Osteocyte (in vitro differentiated cells): ENCODE measurements at regions not wholly inside any gene's neighbourhood (a gene's known extent, or its start where the extent isn't known, plus 50 kb on each side); places are given as distances from the start of the nearest gene placed in this dataset.

Source experiments
- DNase-seq: peaks from one replicate; pipeline ENCODE4 v3.0.0; 2021; ENCODE audit warnings: mixed read lengths; ENCODE audit not compliant: unreplicated experiment; ENCODE audit errors: extremely low spot score
- H3K27ac Mint-ChIP-seq: one replicate; pipeline ENCODE4 v1.8.0; 2021; ENCODE audit warnings: mild to moderate bottlenecking, mixed read lengths; ENCODE audit not compliant: unreplicated experiment
- H3K27me3 Mint-ChIP-seq: one replicate; pipeline ENCODE4 v1.8.0; 2021; ENCODE audit warnings: mixed read lengths; ENCODE audit not compliant: unreplicated experiment
- H3K36me3 Mint-ChIP-seq: one replicate; pipeline ENCODE4 v1.8.0; 2021; ENCODE audit warnings: mixed read lengths; ENCODE audit not compliant: unreplicated experiment
- H3K4me1 Mint-ChIP-seq: one replicate; pipeline ENCODE4 v1.8.0; 2021; ENCODE audit warnings: mixed read lengths; ENCODE audit not compliant: unreplicated experiment
- H3K4me3 Mint-ChIP-seq: one replicate; pipeline ENCODE4 v1.8.0; 2021; ENCODE audit warnings: mild to moderate bottlenecking, moderate library complexity, mixed read lengths; ENCODE audit not compliant: unreplicated experiment
- H3K9me3 Mint-ChIP-seq: one replicate; pipeline ENCODE4 v1.8.0; 2021; ENCODE audit warnings: mixed read lengths; ENCODE audit not compliant: unreplicated experiment
- TF ChIP-seq, protein P1 (sequence below): fragments of 200-600 bp; sonication (generic); IDR thresholded peaks from 2 replicates; pipeline ENCODE4 v1.5.0; 2021; ENCODE audit warnings: antibody characterized with exemption, mild to moderate bottlenecking, moderate library complexity

DNA sequence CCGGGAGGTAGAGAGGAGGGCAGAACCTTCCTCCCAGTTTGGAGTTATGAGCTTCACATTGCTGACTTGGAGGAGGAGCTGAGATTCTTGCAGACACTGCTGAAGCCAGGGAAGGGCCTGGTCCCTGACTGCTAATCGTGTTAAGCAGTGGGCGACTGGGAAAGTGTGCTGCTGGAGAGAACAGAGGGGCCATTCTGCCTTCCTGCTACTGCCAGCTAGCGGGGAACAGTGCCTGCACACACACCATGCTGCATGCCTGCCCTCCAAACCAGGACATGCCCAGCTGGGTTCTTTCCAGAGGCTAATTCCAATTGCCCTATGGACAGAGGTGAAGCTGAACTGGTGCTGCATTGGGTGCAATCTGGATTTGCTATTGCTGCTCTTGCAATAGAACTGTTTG lies 281.4 kb downstream of the AJAP1 start:
- TF ChIP-seq, protein P1, sequence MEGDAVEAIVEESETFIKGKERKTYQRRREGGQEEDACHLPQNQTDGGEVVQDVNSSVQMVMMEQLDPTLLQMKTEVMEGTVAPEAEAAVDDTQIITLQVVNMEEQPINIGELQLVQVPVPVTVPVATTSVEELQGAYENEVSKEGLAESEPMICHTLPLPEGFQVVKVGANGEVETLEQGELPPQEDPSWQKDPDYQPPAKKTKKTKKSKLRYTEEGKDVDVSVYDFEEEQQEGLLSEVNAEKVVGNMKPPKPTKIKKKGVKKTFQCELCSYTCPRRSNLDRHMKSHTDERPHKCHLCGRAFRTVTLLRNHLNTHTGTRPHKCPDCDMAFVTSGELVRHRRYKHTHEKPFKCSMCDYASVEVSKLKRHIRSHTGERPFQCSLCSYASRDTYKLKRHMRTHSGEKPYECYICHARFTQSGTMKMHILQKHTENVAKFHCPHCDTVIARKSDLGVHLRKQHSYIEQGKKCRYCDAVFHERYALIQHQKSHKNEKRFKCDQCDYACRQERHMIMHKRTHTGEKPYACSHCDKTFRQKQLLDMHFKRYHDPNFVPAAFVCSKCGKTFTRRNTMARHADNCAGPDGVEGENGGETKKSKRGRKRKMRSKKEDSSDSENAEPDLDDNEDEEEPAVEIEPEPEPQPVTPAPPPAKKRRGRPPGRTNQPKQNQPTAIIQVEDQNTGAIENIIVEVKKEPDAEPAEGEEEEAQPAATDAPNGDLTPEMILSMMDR: no peak
- H3K27ac Mint-ChIP-seq: no peak overlapping the region
- no peaks in the 10 kb centered on the region for H3K27me3 Mint-ChIP-seq
- H3K4me3 Mint-ChIP-seq: no peak overlapping the region
- H3K4me1 Mint-ChIP-seq: no peaks in the 10 kb centered on the region
- DNase-seq: no peak
- H3K36me3 Mint-ChIP-seq: no peaks in the 10 kb centered on the region
- H3K9me3 Mint-ChIP-seq: peaks cover 31% of the 10 kb centered on the region

DNA sequence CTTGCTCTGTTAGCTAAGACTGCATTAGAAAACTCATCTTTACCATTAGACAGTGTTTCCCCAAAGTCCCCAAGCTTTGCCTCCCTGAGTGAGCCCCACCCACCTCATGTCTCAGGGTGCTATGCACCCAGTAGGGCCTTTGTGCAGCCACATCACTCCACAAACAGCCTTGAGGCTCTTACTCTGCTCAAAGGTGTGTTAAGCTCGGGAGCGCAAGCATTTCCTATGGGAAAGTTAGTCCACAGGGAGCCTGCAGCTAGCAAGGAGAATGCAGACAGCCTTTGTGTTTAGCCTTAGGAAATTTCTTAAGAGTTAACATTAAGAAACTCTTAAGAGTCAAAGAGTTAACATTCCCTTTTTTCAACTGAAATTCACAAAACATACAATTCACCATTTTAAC lies 278.8 kb downstream of the AJAP1 start:
- H3K27ac Mint-ChIP-seq: no peak overlapping the region
- TF ChIP-seq, protein P1: no peak
- no peaks in the 10 kb centered on the region for H3K36me3 Mint-ChIP-seq

DNA sequence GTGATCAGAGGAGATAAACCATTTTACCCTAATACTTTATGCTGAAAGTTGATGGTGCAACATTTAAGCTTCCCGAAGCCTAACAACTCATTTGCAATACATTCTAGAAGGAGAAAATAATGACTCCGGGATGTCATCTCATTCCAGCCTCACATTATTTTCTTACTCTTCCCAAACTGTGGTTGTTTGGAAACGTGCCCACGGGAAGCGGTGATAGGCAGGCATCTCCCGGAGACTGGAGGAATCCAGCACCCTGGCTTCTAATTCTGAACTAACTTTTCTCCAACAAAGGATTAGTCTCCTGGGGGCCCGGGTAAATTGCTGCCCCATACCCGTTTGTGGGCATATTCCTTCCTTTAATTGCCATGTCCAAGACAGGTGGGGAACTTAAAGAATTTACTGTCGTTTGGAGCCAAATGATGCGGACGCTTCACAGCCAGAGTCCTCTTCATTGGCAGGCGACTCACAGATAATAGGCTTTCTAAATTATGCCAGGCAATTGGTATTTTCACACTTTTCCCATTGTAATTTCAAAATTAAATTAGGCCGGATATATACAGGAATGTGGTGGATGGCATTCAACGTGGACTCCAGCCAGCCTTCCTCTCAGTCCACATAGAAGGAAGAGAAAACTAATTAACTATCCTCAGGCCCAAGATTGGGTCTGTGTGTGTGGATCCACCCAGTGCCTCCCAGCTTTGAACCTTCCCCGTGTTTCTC lies 278.1 kb downstream of the AJAP1 start:
- no peak for DNase-seq
- H3K9me3 Mint-ChIP-seq: peaks cover 19% of the 10 kb centered on the region
- TF ChIP-seq, protein P1: no peak
- H3K27ac Mint-ChIP-seq: no peak overlapping the region
- H3K36me3 Mint-ChIP-seq: no peaks in the 10 kb centered on the region
- no peak overlapping the region for H3K4me3 Mint-ChIP-seq
- H3K27me3 Mint-ChIP-seq: no peaks in the 10 kb centered on the region
- no peaks in the 10 kb centered on the region for H3K4me1 Mint-ChIP-seq

More for the DNA sequence above, 278.8 kb downstream of the AJAP1 start:
- Mint-ChIP-seq H3K4me1 (no peaks in the 10 kb centered on the region), H3K4me3 (no peak overlapping the region), H3K9me3 (peaks cover 15% of the 10 kb centered on the region), H3K27me3 (no peaks in the 10 kb centered on the region)
- DNase-seq: no peak

DNA sequence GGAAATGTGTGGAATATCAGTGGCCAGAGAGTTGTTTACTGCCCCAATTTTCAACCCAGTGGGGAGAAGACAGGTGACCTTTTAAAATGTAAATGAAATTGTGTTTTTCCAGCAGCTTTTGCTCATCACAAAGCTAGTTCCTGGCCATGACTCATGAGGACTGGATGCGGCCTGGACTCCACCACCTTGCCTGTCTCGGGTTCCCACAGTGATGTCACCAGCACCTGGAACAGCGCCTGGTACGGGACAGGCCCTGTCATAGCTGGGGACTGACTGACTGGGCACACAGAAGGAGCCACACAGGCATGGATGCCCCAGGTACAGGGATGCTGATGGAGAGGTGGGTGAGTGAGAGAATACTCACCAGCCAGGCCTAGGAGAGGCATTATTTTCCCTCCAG lies 277.1 kb downstream of the AJAP1 start:
- Mint-ChIP-seq H3K4me3 (no peak overlapping the region), H3K4me1 (no peaks in the 10 kb centered on the region)
- TF ChIP-seq, protein P1: no peak

DNA sequence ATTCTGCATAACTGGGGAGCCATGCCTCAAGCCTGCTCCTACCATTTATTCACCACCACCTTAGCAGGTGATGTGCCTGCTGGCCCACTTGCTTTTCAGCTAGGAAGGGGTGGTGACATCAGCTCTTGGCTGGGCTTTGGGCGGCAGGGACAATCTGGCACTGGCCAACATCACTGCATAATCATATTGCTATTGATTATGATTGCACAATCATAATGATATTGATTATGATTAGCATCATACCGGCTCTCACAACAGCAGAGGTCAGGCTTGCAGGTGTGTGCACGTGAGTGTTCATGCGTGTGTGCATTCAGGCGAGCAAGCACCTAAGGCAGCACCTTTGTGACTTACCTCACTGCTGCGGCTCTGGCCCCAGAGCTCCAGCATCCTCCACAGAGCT lies 273.8 kb downstream of the AJAP1 start:
- peaks cover 44% of the 10 kb centered on the region for H3K9me3 Mint-ChIP-seq
- H3K4me3 Mint-ChIP-seq: no peak overlapping the region
- no peaks in the 10 kb centered on the region for H3K4me1 Mint-ChIP-seq
- no peak overlapping the region for H3K27ac Mint-ChIP-seq
- TF ChIP-seq, protein P1: no peak
- no peaks in the 10 kb centered on the region for H3K36me3 Mint-ChIP-seq
- DNase-seq: no peak
- H3K27me3 Mint-ChIP-seq: no peaks in the 10 kb centered on the region

More for the DNA sequence above, 277.1 kb downstream of the AJAP1 start:
- Mint-ChIP-seq H3K36me3 (no peaks in the 10 kb centered on the region), H3K9me3 (peaks cover 26% of the 10 kb centered on the region), H3K27me3 (no peaks in the 10 kb centered on the region), H3K27ac (no peak overlapping the region)
- DNase-seq: no peak
